NOMO-1 (cell line): ENCODE measurements at regions not wholly inside any gene's neighbourhood (a gene's known extent, or its start where the extent isn't known, plus 50 kb on each side); places are given as distances from the start of the nearest gene placed in this dataset.

Source experiments
- DNase-seq, 2 experiments: peaks; one replicate each; lab custom pipeline; 2025; ENCODE audit not compliant: unreplicated experiment in 2 of 2; lab: John Stamatoyannopoulos, UW

DNA sequence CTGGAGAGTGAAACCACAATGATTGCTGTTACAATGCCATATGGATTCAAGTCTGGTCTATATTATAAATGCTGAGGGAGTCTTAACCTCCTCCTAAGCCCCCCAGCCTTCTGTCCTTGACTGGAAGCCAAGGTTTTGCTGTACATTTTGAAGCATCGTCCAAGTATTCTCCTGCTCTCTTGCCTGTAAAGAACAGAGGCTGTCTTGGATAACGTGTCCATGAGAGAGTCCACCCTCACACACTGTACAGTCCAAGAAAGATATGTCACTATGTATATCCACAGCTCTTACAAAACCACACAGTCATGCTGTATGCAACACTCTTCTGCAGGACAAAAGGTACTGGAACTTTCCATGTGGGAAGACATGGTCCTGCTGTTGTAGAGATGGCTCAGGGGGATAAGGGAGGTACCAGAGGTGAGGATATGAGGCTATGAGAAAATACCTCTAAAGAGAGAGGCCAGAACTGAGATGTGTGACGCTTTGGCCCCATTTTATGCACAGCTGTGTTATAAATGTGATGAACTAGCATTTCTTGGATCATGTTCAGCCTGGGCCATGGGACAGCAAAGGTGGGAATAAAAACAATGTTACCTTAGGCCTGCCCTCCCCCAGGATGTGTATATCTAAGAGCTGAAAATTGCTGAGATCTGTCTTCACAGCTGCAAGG lies 678.6 kb downstream of the IQCM start:
- DNase-seq, result no peak

- no peak for DNase-seq
These were observed 680.6 kb downstream of the IQCM start for GRCh38 chr4:149135062-149135461.

- DNase-seq, result no peak
These were observed 678.8 kb upstream of the NR3C2 start for GRCh38 chr4:149121023-149121404.

DNA sequence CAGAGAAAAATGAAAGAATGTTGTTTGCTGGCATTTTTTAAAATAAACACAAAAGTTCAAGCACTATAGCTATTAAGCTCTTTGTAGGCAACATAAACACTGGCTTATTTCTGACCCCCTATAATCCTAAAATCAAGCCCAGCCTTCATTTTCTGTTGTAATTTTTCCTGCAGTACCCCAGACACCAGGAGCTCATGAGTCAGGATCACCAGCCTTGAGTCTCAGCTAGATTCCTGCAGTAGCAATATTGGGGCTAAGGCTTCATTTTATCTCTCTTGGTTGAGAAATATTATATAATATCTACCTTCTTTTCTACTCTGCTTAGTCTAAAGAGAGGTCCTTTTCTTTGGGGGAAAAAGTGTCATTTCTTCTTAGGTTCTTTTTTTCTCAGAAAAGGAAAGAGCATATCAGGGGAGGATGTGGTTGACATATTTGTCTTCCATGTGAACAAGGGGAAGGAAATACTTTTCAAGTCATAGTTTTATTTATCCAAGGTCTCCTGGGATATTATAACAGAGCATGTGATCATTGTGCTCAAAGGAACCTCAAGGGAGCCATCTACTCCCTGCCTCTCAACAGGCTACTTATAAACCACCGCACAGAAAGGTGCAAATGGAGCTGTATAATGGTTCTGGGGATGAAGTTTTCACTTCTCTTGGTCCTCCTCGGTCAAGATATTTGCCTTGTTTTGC lies 678.3 kb upstream of the NR3C2 start:
- DNase-seq, result no peak

- DNase-seq, result no peak
These were observed 674.6 kb upstream of the NR3C2 start for GRCh38 chr4:149116806-149117205.

GRCh38 chr4:149113804-149114430 lies 671.7 kb upstream of the NR3C2 start:
- DNase-seq, result no peak

GRCh38 chr4:149112109-149112508 lies 669.9 kb upstream of the NR3C2 start:
- no peak for DNase-seq

DNA sequence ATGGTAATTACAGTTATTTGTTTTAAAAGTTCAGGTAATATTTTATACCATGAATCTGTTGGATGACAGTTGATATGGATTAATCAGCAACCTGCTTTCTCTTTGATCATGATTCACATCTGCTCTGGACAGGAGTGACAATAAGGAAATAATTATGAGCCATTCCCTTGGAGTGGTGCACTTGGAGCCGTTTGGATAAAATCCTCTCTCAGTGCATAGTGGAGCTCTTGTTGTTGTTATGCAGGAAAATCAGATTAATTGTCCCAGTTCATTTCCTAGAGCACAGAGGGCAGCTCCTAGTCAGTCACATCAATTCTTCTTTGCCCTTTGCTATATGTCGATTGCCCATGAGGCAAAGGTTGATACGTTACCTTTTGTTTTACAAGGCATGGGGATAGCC lies 668.3 kb upstream of the NR3C2 start:
- DNase-seq, result no peak

DNA sequence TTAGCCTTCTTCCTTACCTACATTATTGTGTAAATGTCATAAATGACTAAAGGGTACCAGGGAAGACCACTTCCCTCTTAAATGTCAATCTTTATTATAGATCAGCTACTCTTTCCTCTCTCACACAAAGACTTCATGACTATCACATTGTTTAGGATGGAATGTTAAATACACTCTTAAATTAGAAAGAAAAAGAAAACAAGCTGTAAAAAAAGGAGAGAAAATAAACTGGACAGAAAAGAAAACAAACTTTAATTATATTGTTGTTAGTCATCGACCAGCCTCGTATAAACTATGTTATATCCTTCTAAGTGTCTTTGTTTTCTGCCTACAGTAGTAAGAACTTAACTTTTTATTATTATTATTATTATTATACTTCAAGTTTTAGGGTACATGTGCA lies 666.4 kb upstream of the NR3C2 start:
- DNase-seq, result no peak

DNA sequence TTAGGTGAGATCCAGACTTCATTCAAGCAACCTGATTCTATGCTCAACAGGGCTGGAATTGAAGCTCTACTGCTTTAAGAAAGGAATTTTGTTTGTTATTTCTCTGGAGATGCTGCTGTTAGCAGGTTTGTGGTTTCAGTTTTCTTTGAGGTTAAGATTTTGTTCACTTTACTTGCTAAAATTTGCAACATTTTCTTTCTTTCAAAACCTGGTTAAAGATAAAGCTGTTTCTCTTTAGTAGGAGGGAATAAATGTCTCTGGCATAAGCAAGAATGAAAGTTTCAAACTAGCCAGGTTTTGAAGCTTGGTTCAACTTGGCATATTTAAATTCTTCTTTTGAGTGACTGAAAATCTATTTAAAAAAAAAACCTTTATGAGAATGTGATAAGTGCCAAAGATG lies 660.6 kb upstream of the NR3C2 start:
- DNase-seq, result no peak

- no peak for DNase-seq
These were observed 659.4 kb upstream of the NR3C2 start for GRCh38 chr4:149101649-149102048.

DNA sequence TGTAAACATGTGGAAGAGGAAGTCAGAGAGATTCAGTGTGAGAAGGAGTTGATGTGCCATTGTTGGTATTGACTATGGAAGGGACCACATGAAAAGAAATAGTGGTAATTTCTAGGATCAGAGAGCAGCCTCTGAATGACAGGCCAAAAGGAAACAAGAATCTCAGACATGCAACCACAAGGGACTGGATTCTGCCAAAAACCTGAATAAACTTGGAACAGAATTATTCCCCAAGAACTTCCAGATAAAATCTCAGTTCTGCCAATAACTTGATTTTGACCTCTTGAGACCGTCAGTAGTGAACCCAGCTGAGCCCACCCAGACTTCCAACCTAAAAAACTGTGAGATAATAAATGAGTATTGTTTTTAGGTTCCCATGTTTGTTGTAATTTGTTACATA lies 653.6 kb upstream of the NR3C2 start:
- DNase-seq, result no peak

GRCh38 chr4:149095001-149095400 lies 652.8 kb upstream of the NR3C2 start:
- no peak for DNase-seq

DNA sequence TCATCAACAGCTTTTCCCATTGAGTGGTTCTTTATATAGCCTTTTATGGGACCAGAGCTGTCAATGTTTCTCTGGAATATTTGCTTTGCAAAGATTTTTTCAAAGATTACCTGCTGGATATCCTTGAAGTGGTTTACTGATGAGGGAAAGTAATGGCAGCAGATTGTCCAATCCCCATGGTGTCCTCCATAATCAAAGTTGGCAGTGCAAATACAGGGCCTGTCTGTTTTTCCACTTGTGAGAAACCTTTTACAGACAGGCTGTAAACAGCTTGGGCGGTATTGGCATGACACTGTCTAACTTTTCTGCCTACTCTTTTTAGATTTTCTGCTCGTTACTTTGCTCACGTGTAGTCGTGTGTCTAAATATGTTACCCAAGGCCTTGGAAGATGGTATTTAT lies 641.9 kb upstream of the NR3C2 start:
- no peak for DNase-seq

GRCh38 chr4:149077181-149077580 lies 635.0 kb upstream of the NR3C2 start:
- DNase-seq, result no peak

DNA sequence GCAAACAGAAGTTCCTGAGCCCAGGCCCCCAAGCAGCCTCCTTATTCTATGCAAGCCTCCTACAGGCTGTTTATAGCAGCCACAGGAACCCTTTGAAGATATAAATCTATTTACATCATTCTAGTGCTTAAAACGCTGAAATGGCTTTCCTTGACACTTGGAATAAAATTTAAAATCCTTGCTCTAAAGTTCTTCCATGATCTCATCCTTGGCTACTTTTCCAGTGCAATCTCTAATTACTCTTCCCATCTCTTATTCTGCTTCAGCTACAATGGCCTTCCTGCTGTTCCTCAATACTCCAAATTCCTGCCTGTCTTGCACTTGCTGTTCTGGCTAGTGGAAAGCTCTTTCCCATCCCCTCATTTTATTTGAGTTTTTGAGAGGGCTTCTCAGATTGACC lies 634.2 kb upstream of the NR3C2 start:
- no peak for DNase-seq

DNA sequence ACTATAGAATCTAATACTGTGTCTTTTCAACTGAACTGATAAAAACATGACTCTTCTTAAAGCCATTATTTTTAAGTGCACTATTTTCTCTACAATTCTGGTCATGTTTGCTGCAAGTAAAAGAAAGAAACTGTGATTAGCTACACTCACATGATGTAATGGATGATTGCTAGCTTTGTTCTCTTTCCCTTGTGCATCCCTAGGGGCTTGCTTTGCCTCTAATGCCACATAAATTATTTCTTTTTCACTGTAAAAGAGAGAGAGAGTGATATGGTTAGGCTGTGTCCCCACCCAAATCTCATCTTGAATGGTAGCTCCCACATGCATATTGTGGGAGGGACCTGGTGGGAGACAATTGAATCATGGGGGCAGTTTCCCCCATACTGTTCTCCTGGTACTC lies 630.2 kb upstream of the NR3C2 start:
- no peak for DNase-seq

GRCh38 chr4:149065753-149066152 lies 623.5 kb upstream of the NR3C2 start:
- DNase-seq, result no peak

GRCh38 chr4:149062997-149063396 lies 620.8 kb upstream of the NR3C2 start:
- no peak for DNase-seq

GRCh38 chr4:149057594-149057993 lies 615.4 kb upstream of the NR3C2 start:
- DNase-seq, result no peak

DNA sequence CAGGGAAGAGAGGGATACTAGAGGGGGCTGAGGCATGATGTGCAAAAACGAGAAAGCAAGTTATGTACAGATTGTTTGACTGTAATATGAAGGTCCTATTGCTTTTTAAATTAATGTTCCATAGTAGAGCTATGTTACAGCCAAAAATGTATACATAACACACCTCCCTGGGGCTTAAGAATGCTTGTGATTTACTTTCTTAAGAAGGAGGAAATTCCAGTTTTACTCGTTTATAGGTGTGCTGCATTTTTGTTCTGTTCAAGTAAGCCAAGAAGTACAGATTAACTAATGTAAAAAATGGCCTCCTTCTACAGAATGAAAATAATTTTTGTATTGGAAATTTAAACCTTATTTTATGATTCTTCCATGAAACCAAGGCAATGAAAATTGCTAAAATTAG lies 614.4 kb upstream of the NR3C2 start:
- no peak for DNase-seq

DNA sequence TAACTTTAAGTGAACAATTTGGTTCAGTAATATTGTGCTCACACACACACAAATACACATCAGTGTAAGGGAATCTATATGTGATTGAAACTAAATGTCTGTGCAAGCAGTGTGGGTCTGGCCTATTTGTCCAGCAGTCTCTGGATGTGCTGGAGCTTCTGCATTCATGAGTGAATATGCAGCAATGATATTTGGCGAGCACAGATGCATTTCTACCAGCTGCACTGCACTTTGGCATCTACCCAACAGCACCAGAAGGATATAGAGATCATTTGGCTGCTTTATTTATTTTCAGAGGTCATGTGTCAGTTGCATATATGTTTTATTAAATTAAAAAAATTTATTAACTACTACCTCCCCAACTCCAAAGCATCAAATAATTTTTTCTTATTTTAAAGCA lies 613.4 kb upstream of the NR3C2 start:
- no peak for DNase-seq
